Activated T-helper 9 cell treated with anti-CD3 and anti-CD28 coated beads, Interleukin-2, amount 50 U/mL, for 16 hours (primary cell): ENCODE measurements at regions not wholly inside any gene's neighbourhood (a gene's known extent, or its start where the extent isn't known, plus 50 kb on each side); places are given as distances from the start of the nearest gene placed in this dataset.
"Not testable (repeated sequence)": the region's sequence is repeated elsewhere in the genome, so short reads cannot be mapped to it uniquely, and the experiment has no call there.

Source experiments
- DNase-seq: peaks from one replicate; pipeline ENCODE4 v3.0.0-alpha.2; 2020; ENCODE audit warnings: low read depth

- no peak for DNase-seq
Measured at GRCh38 chrX:129361576-129361975, 161.7 kb downstream of the SMARCA1 start.

GRCh38 chrX:129360175-129360574 lies 163.1 kb downstream of the SMARCA1 start:
- DNase-seq = no peak

GRCh38 chrX:129359269-129359668 lies 164.0 kb downstream of the SMARCA1 start:
- DNase-seq = no peak

GRCh38 chrX:129357428-129357827 lies 165.9 kb downstream of the SMARCA1 start:
- not testable (repeated sequence) for DNase-seq

- no peak for DNase-seq
Measured at GRCh38 chrX:129347291-129347690, 176.0 kb downstream of the SMARCA1 start.

- no peak for DNase-seq
Measured at GRCh38 chrX:129346574-129346973, 176.7 kb downstream of the SMARCA1 start.

GRCh38 chrX:129337264-129337663 lies 186.0 kb downstream of the SMARCA1 start:
- not testable (repeated sequence) for DNase-seq

- DNase-seq = no peak
Measured at GRCh38 chrX:129323115-129323514, 200.2 kb downstream of the SMARCA1 start.

- DNase-seq = no peak
Measured at GRCh38 chrX:129318375-129318774, 204.9 kb downstream of the SMARCA1 start.

GRCh38 chrX:129316461-129316860 lies 206.8 kb downstream of the SMARCA1 start:
- DNase-seq = no peak

GRCh38 chrX:129310000-129310399 lies 213.3 kb downstream of the SMARCA1 start:
- no peak for DNase-seq

GRCh38 chrX:129262912-129263311 lies 260.4 kb downstream of the SMARCA1 start:
- DNase-seq = no peak

- DNase-seq = not testable (repeated sequence)
Measured at GRCh38 chrX:129255516-129255915, 267.8 kb downstream of the SMARCA1 start.

GRCh38 chrX:129249563-129249962 lies 273.7 kb downstream of the SMARCA1 start:
- DNase-seq = no peak

- DNase-seq = no peak
Measured at GRCh38 chrX:129247642-129248041, 275.6 kb downstream of the SMARCA1 start.

GRCh38 chrX:129239371-129239770 lies 283.9 kb downstream of the SMARCA1 start:
- no peak for DNase-seq

- no peak for DNase-seq
Measured at GRCh38 chrX:129238011-129238410, 285.3 kb downstream of the SMARCA1 start.

GRCh38 chrX:129235903-129236302 lies 287.4 kb downstream of the SMARCA1 start:
- DNase-seq = no peak

GRCh38 chrX:129233786-129234185 lies 289.5 kb downstream of the SMARCA1 start:
- no peak for DNase-seq

GRCh38 chrX:129230850-129231512 lies 292.3 kb downstream of the SMARCA1 start:
- no peak for DNase-seq

- DNase-seq = no peak
Measured at GRCh38 chrX:129230168-129230567, 293.1 kb downstream of the SMARCA1 start.

GRCh38 chrX:129227366-129227765 lies 295.9 kb downstream of the SMARCA1 start:
- DNase-seq = no peak

- no peak for DNase-seq
Measured at GRCh38 chrX:129193357-129193756, 329.9 kb downstream of the SMARCA1 start.

- no peak for DNase-seq
Measured at GRCh38 chrX:129188231-129188630, 335.1 kb downstream of the SMARCA1 start.
